Sigmoid colon (tissue), 6 donors: ENCODE measurements at regions not wholly inside any gene's neighbourhood (a gene's known extent, or its start where the extent isn't known, plus 50 kb on each side); places are given as distances from the start of the nearest gene placed in this dataset.

ENCODE experiments used
- DNase-seq: peaks from one replicate; pipeline ENCODE4 v3.0.0-alpha.2; 2019
- H3K27ac ChIP-seq, 4 donors: fragments of 200-600 bp; sonication (generic); one replicate each; pipeline ENCODE4 v1.5.1; 2016 to 2019; ENCODE audit warnings: mild to moderate bottlenecking in 1 of 4
- H3K27me3 ChIP-seq, 3 donors: fragments of 200-600 bp; sonication (generic); one replicate each; pipeline ENCODE4 v1.5.1; 2019; ENCODE audit warnings: mild to moderate bottlenecking in 1 of 3
- H3K36me3 ChIP-seq, 4 donors: fragments of 200-600 bp; sonication (generic); one replicate each; pipeline ENCODE4 v1.5.1; 2016 to 2019
- H3K4me1 ChIP-seq, 4 donors: fragments of 200-600 bp; sonication (generic); one replicate each; pipeline ENCODE4 v1.5.1; 2017 to 2019
- H3K4me3 ChIP-seq, 4 donors: fragments of 200-600 bp; sonication (generic); one replicate each; pipeline ENCODE4 v1.5.1; 2017 to 2019; ENCODE audit warnings: mild to moderate bottlenecking in 2 of 4, moderate library complexity in 1 of 4
- H3K9me3 ChIP-seq, 4 donors: fragments of 200-600 bp in 3 of 4; sonication (generic) in 3 of 4; one replicate each; pipeline versions ENCODE4 v1.5.1 to v1.6.1; 2013 to 2019
- EP300 ChIP-seq, 4 donors: sonication (generic); formaldehyde crosslinking; IDR thresholded peaks; one replicate each; pipeline ENCODE4 v1.6.1; 2017; ENCODE audit warnings: antibody characterized with exemption in 4 of 4
- POLR2A ChIP-seq, 2 donors: fragments of 450-650 bp; IDR thresholded peaks; one replicate each; pipeline ENCODE4 v1.6.1; 2016; ENCODE audit warnings: antibody characterized with exemption in 2 of 2, mild to moderate bottlenecking in 2 of 2, moderate library complexity in 2 of 2
- POLR2AphosphoS5 ChIP-seq, 4 donors: sonication (generic); formaldehyde crosslinking; IDR thresholded peaks; one replicate each; pipeline ENCODE4 v1.6.1; 2017; ENCODE audit warnings: antibody characterized with exemption in 4 of 4
- WGBS, 2 donors: extraction: QIAGEN DNeasy Blood & Tissue Kit; methylation state at CpG; one replicate each; pipeline ENCODE4 v1.1.7; 2013; 5-methylcytosine and 5-hydroxymethylcytosine counted together
- intact Hi-C: fragments of 100-400 bp; cut with DNase I; formaldehyde crosslinking; loops from one replicate; pipeline ENCODE4 v1.15.1; 2023
- TF ChIP-seq, protein P1 (sequence below), 4 experiments: fragments of 450-650 bp in 3 of 4; fragments of 200-600 bp in 1 of 4; IDR thresholded peaks; one replicate each; pipeline ENCODE4 v1.5.1; 2016 to 2019; ENCODE audit warnings: antibody characterized with exemption in 4 of 4, mild to moderate bottlenecking in 3 of 4, moderate library complexity in 2 of 4
- donor health status: healthy with polysubstance abuse.
- donor health status: healthy.

DNA sequence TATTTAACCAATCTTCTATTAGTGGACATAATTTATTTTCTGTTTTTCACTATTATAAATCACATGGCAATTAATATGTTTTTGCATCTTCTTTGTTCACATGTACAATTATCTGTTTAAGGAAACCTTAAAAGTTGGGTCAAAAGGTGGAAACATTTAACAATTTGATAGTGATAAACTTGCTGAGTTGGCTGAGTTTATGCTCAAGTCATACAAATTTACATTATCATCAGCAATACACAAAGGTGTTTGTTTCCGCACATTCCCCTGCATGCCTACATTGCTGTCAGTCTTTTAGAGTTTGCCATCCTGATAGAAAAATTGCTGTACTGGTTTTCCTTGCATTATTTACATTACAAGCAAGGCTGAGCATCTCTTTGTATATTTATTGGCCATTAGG is 139.5 kb downstream of the KCNRG start:
- whole genome bisulfite sequencing, 2 donors = 94 to 100% methylated on average over 1 of the region's 1 CpG
- Histone ChIP-seq H3K36me3 (no peaks in the 10 kb centered on the region), H3K4me1 (no peaks in the 10 kb centered on the region), H3K27me3 (no peaks in the 10 kb centered on the region), H3K4me3 (no peak overlapping the region), H3K27ac (no peak overlapping the region), H3K9me3 (no peaks in the 10 kb centered on the region)
- intact Hi-C loops = no loop called here
- TF ChIP-seq, protein P1, sequence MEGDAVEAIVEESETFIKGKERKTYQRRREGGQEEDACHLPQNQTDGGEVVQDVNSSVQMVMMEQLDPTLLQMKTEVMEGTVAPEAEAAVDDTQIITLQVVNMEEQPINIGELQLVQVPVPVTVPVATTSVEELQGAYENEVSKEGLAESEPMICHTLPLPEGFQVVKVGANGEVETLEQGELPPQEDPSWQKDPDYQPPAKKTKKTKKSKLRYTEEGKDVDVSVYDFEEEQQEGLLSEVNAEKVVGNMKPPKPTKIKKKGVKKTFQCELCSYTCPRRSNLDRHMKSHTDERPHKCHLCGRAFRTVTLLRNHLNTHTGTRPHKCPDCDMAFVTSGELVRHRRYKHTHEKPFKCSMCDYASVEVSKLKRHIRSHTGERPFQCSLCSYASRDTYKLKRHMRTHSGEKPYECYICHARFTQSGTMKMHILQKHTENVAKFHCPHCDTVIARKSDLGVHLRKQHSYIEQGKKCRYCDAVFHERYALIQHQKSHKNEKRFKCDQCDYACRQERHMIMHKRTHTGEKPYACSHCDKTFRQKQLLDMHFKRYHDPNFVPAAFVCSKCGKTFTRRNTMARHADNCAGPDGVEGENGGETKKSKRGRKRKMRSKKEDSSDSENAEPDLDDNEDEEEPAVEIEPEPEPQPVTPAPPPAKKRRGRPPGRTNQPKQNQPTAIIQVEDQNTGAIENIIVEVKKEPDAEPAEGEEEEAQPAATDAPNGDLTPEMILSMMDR (IDR thresholded peaks at IDR 0.05) = no peak
- TF ChIP-seq POLR2A (IDR thresholded peaks at IDR 0.05) = no peak
- TF ChIP-seq POLR2AphosphoS5 (IDR thresholded peaks at IDR 0.05) = no peak
- TF ChIP-seq EP300 (IDR thresholded peaks at IDR 0.05) = no peak
- no peak for DNase-seq

DNA sequence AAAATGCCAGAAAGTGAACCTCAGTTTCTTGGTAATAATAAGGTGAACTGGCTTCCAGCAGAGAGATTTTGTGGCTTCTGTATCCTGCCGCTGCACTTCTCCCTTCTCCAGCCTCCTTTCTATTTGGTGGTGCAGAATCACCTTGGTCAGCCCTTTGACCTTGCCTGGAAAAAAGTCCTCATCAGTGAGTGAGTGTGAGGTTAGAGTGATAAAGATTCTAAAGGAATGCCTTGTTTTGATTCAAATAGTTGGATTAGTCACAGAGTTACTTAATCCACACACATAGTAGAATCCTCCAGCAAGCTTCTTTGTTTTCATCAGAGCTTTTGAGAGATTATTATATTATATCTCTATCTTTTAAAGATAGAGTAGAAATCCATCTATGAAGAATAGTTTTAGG is 140.9 kb downstream of the KCNRG start:
- Histone ChIP-seq H3K27ac (no peak overlapping the region), H3K36me3 (no peaks in the 10 kb centered on the region), H3K27me3 (no peaks in the 10 kb centered on the region), H3K4me1 (no peaks in the 10 kb centered on the region), H3K9me3 (no peaks in the 10 kb centered on the region), H3K4me3 (no peak overlapping the region)
- intact Hi-C loops = no loop called here
- WGBS, 2 donors = 96 to 97% methylated on average over 1 of the region's 1 CpG
- no peak for DNase-seq
- TF ChIP-seq EP300 (IDR thresholded peaks at IDR 0.05) = no peak
- TF ChIP-seq, protein P1 (IDR thresholded peaks at IDR 0.05) = no peak
- TF ChIP-seq POLR2AphosphoS5 (IDR thresholded peaks at IDR 0.05) = no peak
- no peak for TF ChIP-seq POLR2A (IDR thresholded peaks at IDR 0.05)

DNA sequence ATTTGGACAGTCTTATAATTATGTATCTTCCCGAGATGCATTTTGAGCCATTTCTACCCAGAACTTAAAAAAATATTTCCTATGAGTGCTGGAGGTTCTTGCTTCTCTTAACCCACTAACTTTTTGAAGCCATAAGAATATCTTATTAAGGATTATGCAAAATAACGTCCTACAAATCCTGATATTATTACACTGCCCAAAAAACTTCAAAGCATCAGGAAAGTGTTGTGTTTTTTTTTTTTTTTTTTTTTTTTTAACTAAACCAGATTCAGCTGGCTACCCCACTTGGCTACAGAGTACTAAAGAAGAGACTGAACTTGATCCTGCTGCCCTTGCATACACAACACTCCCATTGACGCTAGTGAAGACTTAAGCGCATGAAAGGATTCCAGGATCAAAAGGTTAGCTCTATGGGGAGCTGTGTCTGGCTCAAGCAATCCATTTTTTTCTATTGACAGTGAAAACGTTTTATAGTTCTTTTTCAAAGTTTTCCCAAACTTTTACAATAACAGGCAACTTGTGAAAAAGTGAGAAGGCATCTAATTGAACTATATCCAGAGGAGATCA is 141.4 kb downstream of the KCNRG start:
- H3K36me3 ChIP-seq = no peaks in the 10 kb centered on the region
- DNase-seq = no peak
- H3K4me1 ChIP-seq = no peaks in the 10 kb centered on the region
- TF ChIP-seq EP300 (IDR thresholded peaks at IDR 0.05) = no peak
- TF ChIP-seq, protein P1 (IDR thresholded peaks at IDR 0.05) = no peak
- no peak for TF ChIP-seq POLR2A (IDR thresholded peaks at IDR 0.05)
- TF ChIP-seq POLR2AphosphoS5 (IDR thresholded peaks at IDR 0.05) = no peak
- H3K9me3 ChIP-seq = no peaks in the 10 kb centered on the region
- H3K27me3 ChIP-seq = no peaks in the 10 kb centered on the region
- WGBS, 2 donors = 76 to 87% methylated on average over 5 of the region's 5 CpGs
- intact Hi-C loops = no loop called here
- H3K4me3 ChIP-seq = no peak overlapping the region
- H3K27ac ChIP-seq = no peak overlapping the region

DNA sequence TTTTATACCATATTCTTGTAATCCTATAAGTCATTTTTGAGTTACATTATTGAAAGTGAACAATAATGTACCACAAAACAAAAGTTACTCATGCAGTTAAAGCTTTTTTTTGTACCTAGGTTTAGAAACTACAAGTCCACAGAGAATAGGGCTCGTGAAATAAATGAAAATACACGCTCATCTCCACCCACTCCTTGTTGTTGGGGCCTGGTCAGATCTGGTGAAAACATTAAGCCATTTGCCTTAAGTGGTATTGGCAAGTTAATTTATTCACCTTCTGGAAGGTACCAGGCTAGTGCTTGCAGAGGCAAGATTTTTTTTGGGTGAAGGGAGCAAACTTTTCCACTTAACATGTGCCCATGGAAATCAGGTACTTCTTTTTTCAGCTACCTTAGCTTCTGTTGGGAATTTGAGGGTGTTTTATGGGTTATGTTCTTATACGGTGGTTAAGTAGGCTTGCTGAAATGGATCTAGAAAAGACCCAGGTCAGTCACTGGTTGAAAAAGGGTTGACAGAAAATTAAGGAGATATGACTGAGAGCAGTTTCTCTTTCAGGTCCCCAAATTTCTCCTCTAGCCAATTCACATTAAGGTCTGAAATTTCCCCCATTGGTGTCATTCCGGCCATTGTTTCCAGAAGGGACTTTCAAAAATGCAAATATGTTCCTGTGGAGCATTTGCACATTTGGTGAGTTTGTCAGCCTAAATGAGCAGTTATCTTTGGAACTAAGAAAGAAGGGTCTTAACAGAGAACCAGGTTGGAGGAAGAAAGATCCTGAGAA is 143.3 kb downstream of the KCNRG start:
- WGBS, 2 donors = 70 to 95% methylated on average over 4 of the region's 4 CpGs

More for the DNA sequence above, 143.3 kb downstream of the KCNRG start:
- Histone ChIP-seq H3K4me3 (no peak overlapping the region), H3K36me3 (no peaks in the 10 kb centered on the region), H3K27ac (no peak overlapping the region), H3K9me3 (no peaks in the 10 kb centered on the region), H3K27me3 (no peaks in the 10 kb centered on the region), H3K4me1 (no peaks in the 10 kb centered on the region)
- TF ChIP-seq POLR2AphosphoS5 (IDR thresholded peaks at IDR 0.05) (no peak), EP300 (IDR thresholded peaks at IDR 0.05) (no peak), POLR2A (IDR thresholded peaks at IDR 0.05) (no peak)
- TF ChIP-seq, protein P1 (IDR thresholded peaks at IDR 0.05) = no peak
- intact Hi-C loops = no loop called here
- DNase-seq = no peak
